H9 (cell line): ENCODE measurements at regions not wholly inside any gene's neighbourhood (a gene's known extent, or its start where the extent isn't known, plus 50 kb on each side); places are given as distances from the start of the nearest gene placed in this dataset.

Experiments
- DNase-seq: peaks from one replicate; pipeline ENCODE4 v3.0.0-alpha.2; 2017
- H2AFZ ChIP-seq: one replicate; pipeline ENCODE4 v1.6.1; 2013; ENCODE audit warnings: mild to moderate bottlenecking, low read length, control low read depth, moderate library complexity
- H2AK5ac ChIP-seq: 2 replicates; pipeline ENCODE4 v1.6.1; 2013; ENCODE audit warnings: low read length, control low read depth, mixed read lengths; ENCODE audit not compliant: insufficient read length
- H2BK120ac ChIP-seq: one replicate; pipeline ENCODE4 v1.6.1; 2013; ENCODE audit warnings: low read depth, mild to moderate bottlenecking, low read length, control low read depth, inconsistent platforms; ENCODE audit not compliant: poor library complexity, severe bottlenecking
- H2BK12ac ChIP-seq: 2 replicates; pipeline ENCODE4 v1.6.1; 2013; ENCODE audit warnings: low read length, control low read depth, mixed read lengths, low read depth; ENCODE audit not compliant: insufficient read length
- H2BK15ac ChIP-seq: 2 replicates; pipeline ENCODE4 v1.6.1; 2013; ENCODE audit warnings: low read depth, low read length, control low read depth
- H2BK20ac ChIP-seq: one replicate; pipeline ENCODE4 v1.6.1; 2013; ENCODE audit warnings: low read depth, mild to moderate bottlenecking, low read length, control low read depth, inconsistent platforms; ENCODE audit not compliant: poor library complexity, severe bottlenecking
- H2BK5ac ChIP-seq: 2 replicates; pipeline ENCODE4 v1.6.1; 2013; ENCODE audit warnings: low read length, control low read depth, mixed read lengths; ENCODE audit not compliant: insufficient read length
- H3K14ac ChIP-seq: 2 replicates; pipeline ENCODE4 v1.6.1; 2013; ENCODE audit warnings: low read length, control low read depth; ENCODE audit not compliant: insufficient read depth
- H3K18ac ChIP-seq: 2 replicates; pipeline ENCODE4 v1.6.1; 2013; ENCODE audit warnings: low read depth, mild to moderate bottlenecking, mixed read lengths, low read length, control low read depth; ENCODE audit not compliant: insufficient read length
- H3K23ac ChIP-seq: 2 replicates; pipeline ENCODE4 v1.6.1; 2013; ENCODE audit warnings: low read length, control low read depth, mixed read lengths, low read depth; ENCODE audit not compliant: insufficient read length
- H3K23me2 ChIP-seq: 2 replicates; pipeline ENCODE4 v1.6.1; 2013; ENCODE audit warnings: low read depth, mild to moderate bottlenecking, mixed read lengths, low read length, control low read depth; ENCODE audit not compliant: insufficient read length, poor library complexity, severe bottlenecking
- H3K27ac ChIP-seq: 2 replicates; pipeline ENCODE4 v1.5.1; 2013; ENCODE audit warnings: low read length, control low read depth, mixed read lengths, low read depth; ENCODE audit not compliant: insufficient read length
- H3K27me3 ChIP-seq: 2 replicates; pipeline ENCODE4 v1.6.1; 2013; ENCODE audit warnings: low read length, control low read depth, inconsistent platforms; ENCODE audit not compliant: insufficient read depth
- H3K4ac ChIP-seq: 2 replicates; pipeline ENCODE4 v1.6.1; 2013; ENCODE audit warnings: low read depth, mild to moderate bottlenecking, control low read depth, inconsistent platforms, low read length, moderate library complexity
- H3K4me1 ChIP-seq: 2 replicates; pipeline ENCODE4 v1.6.1; 2013; ENCODE audit warnings: low read length, control low read depth, inconsistent platforms; ENCODE audit not compliant: insufficient read depth
- H3K4me2 ChIP-seq: 2 replicates; pipeline ENCODE4 v1.6.1; 2013; ENCODE audit warnings: low read length, control low read depth, mixed read lengths; ENCODE audit not compliant: insufficient read length, insufficient read depth
- H3K56ac ChIP-seq: 2 replicates; pipeline ENCODE4 v1.6.1; 2013; ENCODE audit warnings: low read depth, mild to moderate bottlenecking, mixed read lengths, low read length, control low read depth; ENCODE audit not compliant: insufficient read length
- H3K79me1 ChIP-seq: 2 replicates; pipeline ENCODE4 v1.6.1; 2013; ENCODE audit warnings: low read depth, mild to moderate bottlenecking, moderate library complexity, low read length, control low read depth, inconsistent platforms; ENCODE audit not compliant: insufficient read depth, poor library complexity, severe bottlenecking
- H3K79me2 ChIP-seq: 2 replicates; pipeline ENCODE4 v1.6.1; 2013; ENCODE audit warnings: low read length, control low read depth, inconsistent platforms; ENCODE audit not compliant: insufficient read depth
- H3K9ac ChIP-seq: 2 replicates; pipeline ENCODE4 v1.6.1; 2013; ENCODE audit warnings: low read length, control low read depth, mixed read lengths; ENCODE audit not compliant: insufficient read length; ENCODE audit errors: extremely low read depth
- H3K9me3 ChIP-seq: one replicate; pipeline ENCODE4 v1.6.1; 2013; ENCODE audit warnings: low read depth, low read length, inconsistent platforms; ENCODE audit not compliant: control insufficient read depth
- H3T11ph ChIP-seq: one replicate; pipeline ENCODE4 v1.6.1; 2013; ENCODE audit warnings: mild to moderate bottlenecking, low read length, control low read depth, inconsistent platforms
- H4K20me1 ChIP-seq: one replicate; pipeline ENCODE4 v1.6.1; 2013; ENCODE audit not compliant: control insufficient read depth, insufficient read length, insufficient read depth
- H4K5ac ChIP-seq: 2 replicates; pipeline ENCODE4 v1.6.1; 2013; ENCODE audit warnings: low read depth, mild to moderate bottlenecking, mixed read lengths, low read length, control low read depth; ENCODE audit not compliant: insufficient read length
- H4K8ac ChIP-seq: replicated peaks from 2 replicates; pipeline ENCODE4 v1.6.1; 2013; ENCODE audit warnings: low read length, control low read depth, mixed read lengths, low read depth; ENCODE audit not compliant: insufficient read length
- H4K91ac ChIP-seq: 2 replicates; pipeline ENCODE4 v1.6.1; 2013; ENCODE audit warnings: low read depth, mild to moderate bottlenecking, moderate library complexity, mixed read lengths, low read length, control low read depth; ENCODE audit not compliant: insufficient read length
- H3K27ac Mint-ChIP-seq, 3 experiments: 2 replicates in 2 of 3; 3 replicates in 1 of 3; pipeline ENCODE4 v1.8.0; 2020 to 2021; ENCODE audit warnings: mixed read lengths in 3 of 3, mild to moderate bottlenecking in 1 of 3, moderate library complexity in 1 of 3
- H3K27me3 Mint-ChIP-seq: 2 replicates; pipeline ENCODE4 v1.8.0; 2021; ENCODE audit warnings: low read depth, mild to moderate bottlenecking, moderate library complexity, mixed read lengths
- H3K36me3 Mint-ChIP-seq, 3 experiments: 2 replicates in 2 of 3; 3 replicates in 1 of 3; pipeline ENCODE4 v1.8.0; 2020 to 2021; ENCODE audit warnings: low read depth in 3 of 3, mixed read lengths in 3 of 3; ENCODE audit not compliant: insufficient read depth in 1 of 3
- H3K4me1 Mint-ChIP-seq, 2 experiments: 2 replicates each; pipeline ENCODE4 v1.8.0; 2020; ENCODE audit warnings: mixed read lengths in 2 of 2
- H3K4me3 Mint-ChIP-seq, 2 experiments: 2 replicates in 1 of 2; 3 replicates in 1 of 2; pipeline ENCODE4 v1.8.0; 2020 to 2021; ENCODE audit warnings: mild to moderate bottlenecking in 2 of 2, mixed read lengths in 2 of 2, moderate library complexity in 1 of 2
- H3K9me3 Mint-ChIP-seq, 2 experiments: 2 replicates in 1 of 2; 3 replicates in 1 of 2; pipeline ENCODE4 v1.8.0; 2020; ENCODE audit warnings: mild to moderate bottlenecking in 2 of 2, mixed read lengths in 2 of 2, moderate library complexity in 1 of 2
- WGBS: extraction: QIAGEN DNeasy Blood & Tissue Kit; methylation state at CpG from one replicate; pipeline ENCODE4 v1.1.7; 2013; ENCODE audit warnings: missing lambda C conversion rate, low lambda C conversion rate, mixed read lengths; ENCODE audit not compliant: insufficient read length; ENCODE audit errors: extremely low coverage; 5-methylcytosine and 5-hydroxymethylcytosine counted together
- TF ChIP-seq, protein P1 (sequence below): fragments of 200-600 bp; sonication (generic); conservative IDR thresholded peaks from 3 replicates; pipeline ENCODE4 v1.8.0; 2021; ENCODE audit warnings: antibody characterized with exemption, mild to moderate bottlenecking

DNA sequence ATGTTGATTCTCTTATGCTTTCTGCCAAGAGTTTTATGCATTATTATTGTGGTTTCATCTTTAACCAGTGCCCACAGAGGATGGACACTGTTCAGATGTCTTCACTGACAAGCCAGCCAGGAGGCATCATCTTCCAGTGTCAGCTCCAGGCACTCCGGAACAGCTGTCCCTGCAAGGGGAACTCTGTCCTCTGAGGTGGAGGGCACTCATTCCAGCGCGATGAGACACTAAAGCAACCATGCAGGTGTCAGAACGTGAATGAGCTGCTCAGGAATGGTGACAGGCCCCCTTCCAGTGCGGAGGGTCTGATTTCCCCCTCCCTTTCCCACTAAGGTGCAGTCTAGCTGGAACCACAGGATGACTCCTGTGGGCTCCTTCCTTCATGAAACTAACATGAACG is 117.5 kb downstream of the NOG start:
- H2AK5ac ChIP-seq, result no peak overlapping the region
- no peak overlapping the region for H3T11ph ChIP-seq
- H2BK120ac ChIP-seq, result no peak overlapping the region
- no peak for DNase-seq
- no peak overlapping the region for H2AFZ ChIP-seq
- no peak overlapping the region for H4K8ac ChIP-seq
- H3K23ac ChIP-seq, result no peak overlapping the region
- H3K79me1 ChIP-seq, result no peaks in the 10 kb centered on the region
- no peak overlapping the region for H2BK5ac ChIP-seq
- TF ChIP-seq, protein P1, sequence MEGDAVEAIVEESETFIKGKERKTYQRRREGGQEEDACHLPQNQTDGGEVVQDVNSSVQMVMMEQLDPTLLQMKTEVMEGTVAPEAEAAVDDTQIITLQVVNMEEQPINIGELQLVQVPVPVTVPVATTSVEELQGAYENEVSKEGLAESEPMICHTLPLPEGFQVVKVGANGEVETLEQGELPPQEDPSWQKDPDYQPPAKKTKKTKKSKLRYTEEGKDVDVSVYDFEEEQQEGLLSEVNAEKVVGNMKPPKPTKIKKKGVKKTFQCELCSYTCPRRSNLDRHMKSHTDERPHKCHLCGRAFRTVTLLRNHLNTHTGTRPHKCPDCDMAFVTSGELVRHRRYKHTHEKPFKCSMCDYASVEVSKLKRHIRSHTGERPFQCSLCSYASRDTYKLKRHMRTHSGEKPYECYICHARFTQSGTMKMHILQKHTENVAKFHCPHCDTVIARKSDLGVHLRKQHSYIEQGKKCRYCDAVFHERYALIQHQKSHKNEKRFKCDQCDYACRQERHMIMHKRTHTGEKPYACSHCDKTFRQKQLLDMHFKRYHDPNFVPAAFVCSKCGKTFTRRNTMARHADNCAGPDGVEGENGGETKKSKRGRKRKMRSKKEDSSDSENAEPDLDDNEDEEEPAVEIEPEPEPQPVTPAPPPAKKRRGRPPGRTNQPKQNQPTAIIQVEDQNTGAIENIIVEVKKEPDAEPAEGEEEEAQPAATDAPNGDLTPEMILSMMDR, result no peak
- Mint-ChIP-seq H3K4me3 (no peak overlapping the region), H3K9me3 (no peaks in the 10 kb centered on the region; a peak in 1 of 5 replicates), H3K36me3 (no peaks in the 10 kb centered on the region), H3K27me3 (no peaks in the 10 kb centered on the region; the same call in 1 of the 2 replicates), H3K27ac (no peak overlapping the region), H3K4me1 (peaks cover 14 to 31% of the 10 kb centered on the region in 2 experiments)
- no peak overlapping the region for H2BK12ac ChIP-seq
- no peak overlapping the region for H3K27ac ChIP-seq
- H4K91ac ChIP-seq, result no peak overlapping the region
- H3K9me3 ChIP-seq, result no peaks in the 10 kb centered on the region
- no peak overlapping the region for H3K18ac ChIP-seq
- no peak overlapping the region for H2BK15ac ChIP-seq
- peaks cover 3% of the 10 kb centered on the region for H3K23me2 ChIP-seq
- H3K79me2 ChIP-seq, result no peaks in the 10 kb centered on the region
- no peak overlapping the region for H2BK20ac ChIP-seq
- H4K20me1 ChIP-seq, result no peaks in the 10 kb centered on the region
- no peak overlapping the region for H3K9ac ChIP-seq
- H3K27me3 ChIP-seq, result no peaks in the 10 kb centered on the region
- no peak overlapping the region for H3K56ac ChIP-seq
- no peak overlapping the region for H3K4ac ChIP-seq
- WGBS, result no CpG with 5 or more reads among the region's 6 CpGs
- H4K5ac ChIP-seq, result no peak overlapping the region
- no peaks in the 10 kb centered on the region for H3K4me1 ChIP-seq
- no peak overlapping the region for H3K14ac ChIP-seq
- no peak overlapping the region for H3K4me2 ChIP-seq
